Pancreas (tissue), 10 donors: ENCODE measurements at regions not wholly inside any gene's neighbourhood (a gene's known extent, or its start where the extent isn't known, plus 50 kb on each side); places are given as distances from the start of the nearest gene placed in this dataset.

ENCODE experiments used
- ATAC-seq, 4 donors: fragments of 200-7000 bp; cut with Tn5 transposase; one replicate each; pipeline versions ENCODE4 v1.8.0 to v1.9.1; 2020; ENCODE audit warnings: mild to moderate bottlenecking in 4 of 4, moderate library complexity in 4 of 4
- DNase-seq, 6 donors: peaks; one replicate each; pipeline ENCODE4 v3.0.0-alpha.2; 2020
- FAIRE-seq: peaks from 2 replicates; lab custom pipeline; 2012; peaks lifted over from hg19 to GRCh38; lab: Jason Lieb, UNC
- H3K27ac ChIP-seq, 4 donors: fragments of 200-600 bp; sonication (generic); 1 replicate in 3 of 4; 2 replicates in 1 of 4; pipeline versions ENCODE4 v1.5.0 to v1.8.0; 2020
- H3K27me3 ChIP-seq, 4 donors: fragments of 200-600 bp; one replicate each; pipeline ENCODE4 v1.8.0; 2021
- H3K36me3 ChIP-seq, 3 donors: fragments of 200-600 bp; sonication (generic) in 1 of 3; one replicate each; pipeline versions ENCODE4 v1.5.0 to v1.8.0; 2020 to 2021
- H3K4me1 ChIP-seq, 3 donors: fragments of 200-600 bp; one replicate each; pipeline ENCODE4 v1.8.0; 2021
- H3K4me3 ChIP-seq, 4 donors: fragments of 200-600 bp; sonication (generic) in 2 of 4; one replicate each; pipeline versions ENCODE4 v1.5.0 to v1.8.0; 2020 to 2021
- H3K9me3 ChIP-seq, 4 donors: fragments of 200-600 bp; one replicate each; pipeline ENCODE4 v1.8.0; 2021
- WGBS, 2 donors: extraction: QIAGEN DNeasy Blood & Tissue Kit; methylation state at CpG; one replicate each; pipeline ENCODE4 v1.1.7; 2013; 5-methylcytosine and 5-hydroxymethylcytosine counted together
- intact Hi-C, 3 donors: fragments of 100-400 bp; cut with DNase I; formaldehyde crosslinking; loops; one replicate each; pipeline versions ENCODE4 v1.11.1 to v1.14.2; 2022
- TF ChIP-seq, protein P1 (sequence below), 4 donors: fragments of 200-600 bp; sonication (generic) in 3 of 4; IDR thresholded peaks; one replicate each; pipeline versions ENCODE4 v1.5.0 to v1.8.0; 2021; ENCODE audit warnings: antibody characterized with exemption in 4 of 4
- donor health status: healthy with polysubstance abuse.
- donor health status: DM: no; HTN: no; CAD: no; lungs with moderate emphysema.
- donor health status: DM: no; HTN: no; CAD: no.
- donor health status: control.
- donor health status: control.
- donor health status: Bipolar disorder and iron deficiency.
- donor health status: DM: yes; HTN: yes; CAD: no.
- donor health status: DM: no; HTN: no; CAD: no.
- donor health status: DM: no; HTN: no; CAD: no.
- donor health status: DM: yes; HTN: yes; CAD: no.

DNA sequence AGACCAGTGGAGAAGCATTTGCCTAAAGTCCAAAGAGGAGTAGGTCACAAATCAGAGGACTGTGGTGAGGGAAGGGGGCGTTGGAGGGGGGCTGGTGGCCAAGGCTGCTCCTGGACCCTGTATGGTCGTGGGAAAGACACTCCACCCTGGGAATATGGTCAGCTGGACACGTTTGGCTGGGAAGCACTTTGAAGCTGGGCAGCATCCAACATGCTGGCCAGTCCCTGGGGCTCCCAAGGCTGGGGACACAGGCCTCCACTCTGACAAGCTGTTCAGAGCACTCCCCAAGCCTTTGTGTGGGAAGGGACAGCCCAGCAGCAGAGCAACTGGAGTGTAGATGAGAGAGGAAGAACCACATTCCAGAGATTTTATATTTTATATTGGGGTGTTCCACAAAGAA is 203.2 kb downstream of the ANKRD60 start:
- TF ChIP-seq, protein P1, sequence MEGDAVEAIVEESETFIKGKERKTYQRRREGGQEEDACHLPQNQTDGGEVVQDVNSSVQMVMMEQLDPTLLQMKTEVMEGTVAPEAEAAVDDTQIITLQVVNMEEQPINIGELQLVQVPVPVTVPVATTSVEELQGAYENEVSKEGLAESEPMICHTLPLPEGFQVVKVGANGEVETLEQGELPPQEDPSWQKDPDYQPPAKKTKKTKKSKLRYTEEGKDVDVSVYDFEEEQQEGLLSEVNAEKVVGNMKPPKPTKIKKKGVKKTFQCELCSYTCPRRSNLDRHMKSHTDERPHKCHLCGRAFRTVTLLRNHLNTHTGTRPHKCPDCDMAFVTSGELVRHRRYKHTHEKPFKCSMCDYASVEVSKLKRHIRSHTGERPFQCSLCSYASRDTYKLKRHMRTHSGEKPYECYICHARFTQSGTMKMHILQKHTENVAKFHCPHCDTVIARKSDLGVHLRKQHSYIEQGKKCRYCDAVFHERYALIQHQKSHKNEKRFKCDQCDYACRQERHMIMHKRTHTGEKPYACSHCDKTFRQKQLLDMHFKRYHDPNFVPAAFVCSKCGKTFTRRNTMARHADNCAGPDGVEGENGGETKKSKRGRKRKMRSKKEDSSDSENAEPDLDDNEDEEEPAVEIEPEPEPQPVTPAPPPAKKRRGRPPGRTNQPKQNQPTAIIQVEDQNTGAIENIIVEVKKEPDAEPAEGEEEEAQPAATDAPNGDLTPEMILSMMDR (IDR thresholded peaks at IDR 0.05), result no peak
- H3K27ac ChIP-seq, result peak overlapping the region; percentile 0 to 39 (median 16)
- WGBS, 2 donors, result 11 to 19% methylated on average over 3 of the region's 3 CpGs

DNA sequence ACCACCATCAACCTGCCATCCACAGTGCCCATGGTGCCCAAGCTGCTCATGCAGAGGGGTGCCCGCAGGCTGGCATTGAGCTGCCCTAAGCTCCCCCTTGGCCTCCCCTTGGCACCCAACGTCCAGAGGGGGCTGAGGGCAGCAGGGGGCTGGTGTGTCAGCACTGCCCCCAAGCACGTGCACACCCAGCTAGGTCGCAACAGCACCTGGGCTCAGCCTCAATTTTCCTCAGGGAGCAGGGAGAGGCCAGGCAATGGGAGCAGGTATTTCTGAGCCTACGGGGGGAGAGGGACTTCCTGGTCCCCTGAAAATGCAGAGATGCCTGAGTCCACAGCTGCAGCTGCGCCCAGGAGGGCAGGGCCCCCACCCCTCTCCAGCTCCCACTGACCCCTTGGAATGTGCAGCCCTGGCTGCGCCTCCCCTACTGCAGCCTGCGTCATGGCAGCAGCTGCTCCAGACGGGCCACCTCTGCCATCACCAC is 204.2 kb downstream of the ANKRD60 start:
- no peaks in the 10 kb centered on the region for H3K36me3 ChIP-seq
- FAIRE-seq (no peak), DNase-seq (no peak), ATAC-seq (no peak)
- no peak overlapping the region for H3K4me3 ChIP-seq
- WGBS, 2 donors, result 67 to 74% methylated on average over 9 of the region's 9 CpGs
- TF ChIP-seq, protein P1 (IDR thresholded peaks at IDR 0.05), result no peak
- intact Hi-C loops, result no loop called here
- H3K27ac ChIP-seq, result no peak overlapping the region
- no peaks in the 10 kb centered on the region for H3K27me3 ChIP-seq
- H3K9me3 ChIP-seq, result no peaks in the 10 kb centered on the region
- H3K4me1 ChIP-seq, result peaks cover 0 to 9% (median 6%) of the 10 kb centered on the region in 3 donors

More for the DNA sequence above, 203.2 kb downstream of the ANKRD60 start:
- intact Hi-C loops, result no loop called here
- DNase-seq, result peak in 4 of 6 donors; percentile 43 to 75 (median 52)
- Histone ChIP-seq H3K36me3 (no peaks in the 10 kb centered on the region), H3K27me3 (no peaks in the 10 kb centered on the region), H3K9me3 (no peaks in the 10 kb centered on the region), H3K4me1 (peaks cover 0 to 9% (median 6%) of the 10 kb centered on the region in 3 donors), H3K4me3 (no peak overlapping the region)
- FAIRE-seq, result no peak
- ATAC-seq, result peak in 3 of 4 donors; percentile 66 to 88 (median 87)

DNA sequence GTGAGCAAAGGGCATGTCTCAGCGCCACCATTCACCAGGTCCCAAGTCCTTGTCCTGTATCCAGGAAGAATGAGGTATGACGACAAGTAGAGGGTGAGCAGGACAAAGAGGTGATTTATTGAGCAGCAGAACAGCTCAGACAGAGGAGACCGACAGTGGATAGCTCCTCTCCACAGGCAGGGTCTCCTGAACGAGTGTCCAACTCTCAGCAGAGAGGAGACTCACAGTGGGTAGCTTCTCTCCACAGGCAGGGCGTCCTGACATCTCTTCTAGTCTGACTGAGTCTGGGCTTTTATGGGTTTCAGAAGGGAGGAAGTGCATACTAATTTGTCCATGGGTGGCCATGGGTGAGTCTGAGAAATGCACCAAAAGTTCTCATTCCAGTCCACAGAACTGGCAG is 204.7 kb downstream of the ANKRD60 start:
- no peak for FAIRE-seq
- Histone ChIP-seq H3K4me3 (no peak overlapping the region), H3K9me3 (no peaks in the 10 kb centered on the region), H3K4me1 (peaks cover 0 to 9% (median 6%) of the 10 kb centered on the region in 3 donors), H3K36me3 (no peaks in the 10 kb centered on the region), H3K27ac (no peak overlapping the region), H3K27me3 (no peaks in the 10 kb centered on the region)
- 65 to 72% methylated on average over 5 of the region's 5 CpGs for WGBS, 2 donors
- intact Hi-C loops, result no loop called here
- DNase-seq, result peak in 1 of 6 donors; percentile 2
- ATAC-seq, result no peak
- TF ChIP-seq, protein P1 (IDR thresholded peaks at IDR 0.05), result no peak

DNA sequence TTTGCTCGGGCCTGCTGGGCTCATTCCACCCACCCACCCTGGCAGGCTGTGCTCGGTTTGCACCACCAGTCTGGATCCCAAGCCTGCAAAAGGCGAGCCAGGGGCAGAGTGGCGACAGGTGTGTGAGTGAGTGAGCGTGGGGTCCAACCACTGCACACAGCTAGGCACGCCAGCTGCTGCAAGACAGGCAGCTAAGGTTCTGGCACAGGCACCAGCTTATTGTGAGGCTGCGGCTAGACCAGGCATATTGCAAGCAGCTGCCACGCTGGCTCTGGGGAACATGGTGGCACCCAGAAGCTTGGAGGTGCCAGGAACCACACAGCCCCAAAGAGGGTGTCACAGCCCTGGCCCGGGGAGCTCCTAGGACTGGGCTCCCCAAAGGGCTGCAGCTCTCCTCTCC is 205.1 kb downstream of the ANKRD60 start:
- Histone ChIP-seq H3K4me1 (peaks cover 0 to 9% (median 6%) of the 10 kb centered on the region in 3 donors), H3K9me3 (no peaks in the 10 kb centered on the region), H3K4me3 (no peak overlapping the region), H3K27me3 (no peaks in the 10 kb centered on the region), H3K36me3 (no peaks in the 10 kb centered on the region), H3K27ac (no peak overlapping the region)
- intact Hi-C loops, result no loop called here
- no peak for FAIRE-seq
- TF ChIP-seq, protein P1 (IDR thresholded peaks at IDR 0.05), result no peak
- 66 to 95% methylated on average over 9 of the region's 9 CpGs for WGBS, 2 donors
- no peak for ATAC-seq
- DNase-seq, result no peak

DNA sequence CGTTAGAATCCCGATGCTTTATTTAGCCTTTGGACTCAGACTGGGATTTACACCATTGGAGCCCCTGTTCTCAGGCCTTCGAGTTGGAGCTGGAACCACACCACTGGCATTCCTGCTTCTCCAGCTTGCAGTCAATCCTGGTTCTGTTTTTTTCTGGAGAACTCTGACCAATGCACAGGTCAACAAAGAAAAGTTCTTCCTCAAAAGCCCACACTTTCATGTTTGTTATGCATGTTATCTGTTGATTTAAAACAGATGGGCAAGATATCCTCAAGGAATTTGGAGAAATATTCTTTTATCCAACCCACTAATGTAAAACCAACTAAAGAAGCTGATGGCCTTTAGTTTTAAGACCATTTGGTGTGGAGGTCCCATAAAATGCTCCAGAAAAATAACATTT is 205.7 kb downstream of the ANKRD60 start:
- 64 to 89% methylated on average over 3 of the region's 3 CpGs for WGBS, 2 donors
- ATAC-seq, result no peak
- FAIRE-seq, result no peak
- TF ChIP-seq, protein P1 (IDR thresholded peaks at IDR 0.05), result no peak
- no peaks in the 10 kb centered on the region for H3K27me3 ChIP-seq
- no peak for DNase-seq
- H3K36me3 ChIP-seq, result no peaks in the 10 kb centered on the region
- no peaks in the 10 kb centered on the region for H3K9me3 ChIP-seq
- no peak overlapping the region for H3K27ac ChIP-seq
- intact Hi-C loops, result no loop called here
- no peak overlapping the region for H3K4me3 ChIP-seq
- peaks cover 0 to 9% (median 6%) of the 10 kb centered on the region in 3 donors for H3K4me1 ChIP-seq
